Mesenchymal stem cell (in vitro differentiated cells and primary cell): ENCODE measurements at regions not wholly inside any gene's neighbourhood (a gene's known extent, or its start where the extent isn't known, plus 50 kb on each side); places are given as distances from the start of the nearest gene placed in this dataset.

ENCODE experiments used
- DNase-seq: peaks from one replicate; pipeline ENCODE4 v3.0.0-alpha.2; 2013
- H2AFZ ChIP-seq: one replicate; pipeline ENCODE4 v1.6.1; 2013; ENCODE audit warnings: low read depth, mild to moderate bottlenecking, control low read depth, inconsistent platforms, low read length, moderate library complexity
- H2AK5ac ChIP-seq: 2 replicates; pipeline ENCODE4 v1.6.1; 2013; ENCODE audit warnings: low read length, moderate library complexity, mild to moderate bottlenecking, inconsistent platforms; ENCODE audit not compliant: severe bottlenecking
- H2BK120ac ChIP-seq: one replicate; pipeline ENCODE4 v1.6.1; 2013; ENCODE audit warnings: low read depth, mild to moderate bottlenecking, inconsistent platforms, low read length, moderate library complexity
- H2BK12ac ChIP-seq, 2 experiments: one replicate each; pipeline ENCODE4 v1.6.1; 2013; ENCODE audit warnings: inconsistent platforms in 2 of 2, low read length in 2 of 2, mild to moderate bottlenecking in 2 of 2, moderate library complexity in 2 of 2, control low read depth in 1 of 2
- H2BK15ac ChIP-seq: one replicate; pipeline ENCODE4 v1.6.1; 2013; ENCODE audit warnings: mild to moderate bottlenecking, low read depth, inconsistent platforms; ENCODE audit not compliant: poor library complexity, severe bottlenecking
- H2BK5ac ChIP-seq: 2 replicates; pipeline ENCODE4 v1.6.1; 2013; ENCODE audit warnings: low read depth, mild to moderate bottlenecking, low read length, control low read depth, inconsistent platforms; ENCODE audit not compliant: poor library complexity, severe bottlenecking
- H3K14ac ChIP-seq, 2 experiments: one replicate each; pipeline ENCODE4 v1.6.1; 2013; ENCODE audit warnings: inconsistent platforms in 2 of 2, low read length in 2 of 2, control low read depth in 1 of 2, mild to moderate bottlenecking in 1 of 2, moderate library complexity in 1 of 2
- H3K18ac ChIP-seq, 2 experiments: one replicate each; pipeline ENCODE4 v1.6.1; 2013; ENCODE audit warnings: inconsistent platforms in 2 of 2, low read length in 2 of 2, control low read depth in 1 of 2, low read depth in 1 of 2, mild to moderate bottlenecking in 1 of 2
- H3K23ac ChIP-seq, 2 experiments: one replicate each; pipeline ENCODE4 v1.6.1; 2013; ENCODE audit warnings: inconsistent platforms in 2 of 2, low read length in 2 of 2, mild to moderate bottlenecking in 2 of 2, moderate library complexity in 2 of 2, control low read depth in 1 of 2
- H3K27ac ChIP-seq: 2 replicates; pipeline ENCODE4 v1.5.1; 2013; ENCODE audit warnings: mild to moderate bottlenecking, moderate library complexity, low read length, control low read depth, inconsistent platforms; ENCODE audit not compliant: poor library complexity, severe bottlenecking
- H3K27me3 ChIP-seq, 2 experiments: 2 replicates each; pipeline versions ENCODE4 v1.6.1 to v1.7.0; 2013; ENCODE audit warnings: low read length in 2 of 2, mild to moderate bottlenecking in 2 of 2, moderate library complexity in 2 of 2, control low read depth in 1 of 2, inconsistent platforms in 1 of 2; ENCODE audit not compliant: control insufficient read depth in 1 of 2, insufficient read depth in 1 of 2
- H3K36me3 ChIP-seq, 2 experiments: 2 replicates each; pipeline versions ENCODE4 v1.6.1 to v1.7.0; 2013; ENCODE audit warnings: low read length in 2 of 2, control low read depth in 1 of 2, inconsistent platforms in 1 of 2, low read depth in 1 of 2, mild to moderate bottlenecking in 1 of 2; ENCODE audit not compliant: insufficient read depth in 2 of 2, control insufficient read depth in 1 of 2
- H3K4ac ChIP-seq, 2 experiments: one replicate each; pipeline ENCODE4 v1.6.1; 2013; ENCODE audit warnings: inconsistent platforms in 2 of 2, low read length in 2 of 2, mild to moderate bottlenecking in 2 of 2, moderate library complexity in 2 of 2, control low read depth in 1 of 2, low read depth in 1 of 2
- H3K4me1 ChIP-seq: 2 replicates; pipeline ENCODE4 v1.6.1; 2013; ENCODE audit warnings: low read depth, low read length, control low read depth; ENCODE audit not compliant: control insufficient read depth, insufficient read depth
- H3K4me2 ChIP-seq: 2 replicates; pipeline ENCODE4 v1.6.1; 2013; ENCODE audit warnings: low read length, mild to moderate bottlenecking, inconsistent platforms; ENCODE audit not compliant: poor library complexity, severe bottlenecking
- H3K4me3 ChIP-seq, 2 experiments: 2 replicates each; pipeline versions ENCODE4 v1.5.1 to v1.7.0; 2013; ENCODE audit warnings: low read length in 2 of 2, mild to moderate bottlenecking in 2 of 2, control low read depth in 1 of 2, low read depth in 1 of 2; ENCODE audit not compliant: insufficient read depth in 1 of 2
- H3K79me1 ChIP-seq: replicated peaks from 2 replicates; pipeline ENCODE4 v1.6.1; 2013; ENCODE audit warnings: mild to moderate bottlenecking, control low read depth, low read length, inconsistent platforms; ENCODE audit not compliant: poor library complexity, severe bottlenecking
- H3K9ac ChIP-seq: 2 replicates; pipeline ENCODE4 v1.7.0; 2013; ENCODE audit warnings: mild to moderate bottlenecking, low read length, moderate library complexity
- H3K9me3 ChIP-seq: 2 replicates; pipeline ENCODE4 v1.7.0; 2013; ENCODE audit warnings: mild to moderate bottlenecking, low read length; ENCODE audit not compliant: control insufficient read depth
- H4K8ac ChIP-seq: one replicate; pipeline ENCODE4 v1.6.1; 2013; ENCODE audit warnings: inconsistent platforms, mild to moderate bottlenecking, low read length, moderate library complexity
- H4K91ac ChIP-seq: one replicate; pipeline ENCODE4 v1.6.1; 2013; ENCODE audit warnings: mild to moderate bottlenecking, low read length, inconsistent platforms
- WGBS: methylation state at CpG from one replicate; pipeline ENCODE4 v1.1.7; 2013; ENCODE audit warnings: mixed read lengths; 5-methylcytosine and 5-hydroxymethylcytosine counted together

- H4K91ac ChIP-seq: no peak overlapping the region
- H3K36me3 ChIP-seq: no peaks in the 10 kb centered on the region
- H2BK15ac ChIP-seq: no peak overlapping the region
- no peak overlapping the region for H3K4ac ChIP-seq
- no peak overlapping the region for H2BK12ac ChIP-seq
- no peak overlapping the region for H2BK120ac ChIP-seq
- no peaks in the 10 kb centered on the region for H3K27me3 ChIP-seq
- peak; percentile 15 for DNase-seq
- H3K23ac ChIP-seq: no peak overlapping the region
- H3K9ac ChIP-seq: no peak overlapping the region
- H3K18ac ChIP-seq: no peak overlapping the region
- no peaks in the 10 kb centered on the region for H3K9me3 ChIP-seq
- no peaks in the 10 kb centered on the region for H3K4me1 ChIP-seq
- H4K8ac ChIP-seq: no peak overlapping the region
- H2AFZ ChIP-seq: no peak overlapping the region
- H2BK5ac ChIP-seq: no peak overlapping the region
- no peak overlapping the region for H2AK5ac ChIP-seq
- H3K27ac ChIP-seq: no peak overlapping the region
- no peak overlapping the region for H3K14ac ChIP-seq
- WGBS: 67% methylated on average over 4 of the region's 4 CpGs
- no peak overlapping the region for H3K4me2 ChIP-seq
- no peaks in the 10 kb centered on the region for H3K79me1 ChIP-seq
- no peak overlapping the region for H3K4me3 ChIP-seq
Measured at GRCh38 chr6:77106992-77107391, 356.3 kb downstream of the HTR1B start.

- H2AK5ac ChIP-seq: no peak overlapping the region
- H2BK5ac ChIP-seq: no peak overlapping the region
- no peak overlapping the region for H2AFZ ChIP-seq
- no peak overlapping the region for H3K9ac ChIP-seq
- H3K4me1 ChIP-seq: no peaks in the 10 kb centered on the region
- no peak overlapping the region for H3K27ac ChIP-seq
- H3K4ac ChIP-seq: no peak overlapping the region
- H3K36me3 ChIP-seq: no peaks in the 10 kb centered on the region
- no peak overlapping the region for H3K23ac ChIP-seq
- H3K14ac ChIP-seq: no peak overlapping the region
- H4K8ac ChIP-seq: no peak overlapping the region
- no peak overlapping the region for H2BK120ac ChIP-seq
- no peak overlapping the region for H3K4me2 ChIP-seq
- H4K91ac ChIP-seq: no peak overlapping the region
- no peak overlapping the region for H2BK12ac ChIP-seq
- no peaks in the 10 kb centered on the region for H3K79me1 ChIP-seq
- H3K4me3 ChIP-seq: no peak overlapping the region
- no peak for DNase-seq
- H3K27me3 ChIP-seq: no peaks in the 10 kb centered on the region
- no peak overlapping the region for H3K18ac ChIP-seq
- H2BK15ac ChIP-seq: no peak overlapping the region
- 100% methylated on average over 1 of the region's 2 CpGs for WGBS
- H3K9me3 ChIP-seq: no peaks in the 10 kb centered on the region
Measured at GRCh38 chr6:77105091-77105490, 358.2 kb downstream of the HTR1B start.

GRCh38 chr6:77097940-77098339, 365.4 kb downstream of the HTR1B start:
- H3K14ac ChIP-seq: no peak overlapping the region
- H3K4me2 ChIP-seq: no peak overlapping the region
- no peak overlapping the region for H2BK12ac ChIP-seq
- no peak for DNase-seq
- H4K91ac ChIP-seq: no peak overlapping the region
- no peak overlapping the region for H3K4ac ChIP-seq
- H3K4me3 ChIP-seq: no peak overlapping the region
- no peak overlapping the region for H3K23ac ChIP-seq
- H2AK5ac ChIP-seq: no peak overlapping the region
- no peaks in the 10 kb centered on the region for H3K9me3 ChIP-seq
- H3K4me1 ChIP-seq: no peaks in the 10 kb centered on the region
- 90% methylated on average over 2 of the region's 2 CpGs for WGBS
- no peak overlapping the region for H2AFZ ChIP-seq
- H2BK15ac ChIP-seq: no peak overlapping the region
- no peak overlapping the region for H4K8ac ChIP-seq
- H3K79me1 ChIP-seq: peaks cover 2% of the 10 kb centered on the region
- H3K27me3 ChIP-seq: no peaks in the 10 kb centered on the region
- H3K36me3 ChIP-seq: no peaks in the 10 kb centered on the region
- H3K27ac ChIP-seq: no peak overlapping the region
- no peak overlapping the region for H3K18ac ChIP-seq
- no peak overlapping the region for H3K9ac ChIP-seq
- no peak overlapping the region for H2BK120ac ChIP-seq
- H2BK5ac ChIP-seq: no peak overlapping the region

- H2BK15ac ChIP-seq: no peak overlapping the region
Measured at GRCh38 chr6:77095936-77096627, 367.2 kb downstream of the HTR1B start.

More at GRCh38 chr6:77095936-77096627, 367.2 kb downstream of the HTR1B start:
- H2BK12ac ChIP-seq: no peak overlapping the region
- peaks cover 2% of the 10 kb centered on the region for H3K79me1 ChIP-seq
- no peak overlapping the region for H3K4ac ChIP-seq
- H3K4me1 ChIP-seq: no peaks in the 10 kb centered on the region
- no peak overlapping the region for H3K14ac ChIP-seq
- H3K23ac ChIP-seq: no peak overlapping the region
- H3K4me3 ChIP-seq: no peak overlapping the region
- H3K9me3 ChIP-seq: no peaks in the 10 kb centered on the region
- H2BK120ac ChIP-seq: no peak overlapping the region
- DNase-seq: no peak
- no peak overlapping the region for H3K4me2 ChIP-seq
- no peak overlapping the region for H3K18ac ChIP-seq
- no peak overlapping the region for H4K91ac ChIP-seq
- H2AK5ac ChIP-seq: no peak overlapping the region
- H3K9ac ChIP-seq: no peak overlapping the region
- no peak overlapping the region for H3K27ac ChIP-seq
- no peaks in the 10 kb centered on the region for H3K27me3 ChIP-seq
- H4K8ac ChIP-seq: no peak overlapping the region
- no peaks in the 10 kb centered on the region for H3K36me3 ChIP-seq
- no peak overlapping the region for H2AFZ ChIP-seq
- H2BK5ac ChIP-seq: no peak overlapping the region
- 94% methylated on average over 1 of the region's 3 CpGs for WGBS
